Brain microvascular endothelial cell (primary cell): ENCODE measurements at regions not wholly inside any gene's neighbourhood (a gene's known extent, or its start where the extent isn't known, plus 50 kb on each side); places are given as distances from the start of the nearest gene placed in this dataset.

Experiments
- DNase-seq: peaks from one replicate; pipeline ENCODE4 v3.0.0-alpha.2; 2020
- H3K27ac ChIP-seq: fragments of 250-450 bp; sonication (Bioruptor Pico); 2 replicates; pipeline ENCODE4 v1.5.1; 2020; ENCODE audit warnings: mild to moderate bottlenecking, moderate library complexity
- H3K27me3 ChIP-seq: fragments of 250-450 bp; sonication (Bioruptor Pico); replicated peaks from 2 replicates; pipeline ENCODE4 v1.5.1; 2020; ENCODE audit warnings: mild to moderate bottlenecking
- H3K36me3 ChIP-seq: fragments of 250-450 bp; sonication (Bioruptor Pico); replicated peaks from 2 replicates; pipeline ENCODE4 v1.5.1; 2020; ENCODE audit warnings: mild to moderate bottlenecking
- H3K4me3 ChIP-seq: 2 replicates; pipeline ENCODE4 v1.5.1; 2011; ENCODE audit warnings: low read depth, mild to moderate bottlenecking, control low read depth, low read length, moderate library complexity
- CTCF ChIP-seq: IDR thresholded peaks from 2 replicates; pipeline ENCODE4 v1.5.1; 2011; ENCODE audit warnings: low read depth, mild to moderate bottlenecking, moderate library complexity, low read length, control low read depth, inconsistent platforms; ENCODE audit errors: missing control alignments
- in situ Hi-C: cut with HindIII; loops from 2 replicates; pipeline ENCODE4 v1.10.0; 2017; ENCODE audit warnings: low sequenced_read_pairs, low pct_ligation_motif_present

- H3K36me3 ChIP-seq = no peaks in the 10 kb centered on the region
- no peak overlapping the region for H3K27ac ChIP-seq
- no peak for TF ChIP-seq CTCF
- in situ Hi-C loops = no loop called here
- H3K4me3 ChIP-seq = no peak overlapping the region
- H3K27me3 ChIP-seq = no peaks in the 10 kb centered on the region
- no peak for DNase-seq
Observed at GRCh38 chr21:25297117-25297516, 310.2 kb downstream of the MRPL39 start.

GRCh38 chr21:25296252-25296651, 311.0 kb downstream of the MRPL39 start:
- TF ChIP-seq CTCF = no peak
- DNase-seq = no peak
- Histone ChIP-seq H3K4me3 (no peak overlapping the region), H3K27me3 (no peaks in the 10 kb centered on the region), H3K27ac (no peak overlapping the region), H3K36me3 (no peaks in the 10 kb centered on the region)
- in situ Hi-C loops = no loop called here

GRCh38 chr21:25292396-25292795, 314.9 kb downstream of the MRPL39 start:
- no peak for TF ChIP-seq CTCF
- no peak overlapping the region for H3K4me3 ChIP-seq
- no peaks in the 10 kb centered on the region for H3K36me3 ChIP-seq
- in situ Hi-C loops = no loop called here
- no peak overlapping the region for H3K27ac ChIP-seq
- H3K27me3 ChIP-seq = no peaks in the 10 kb centered on the region
- DNase-seq = no peak

GRCh38 chr21:25283720-25284119, 323.6 kb downstream of the MRPL39 start:
- H3K4me3 ChIP-seq = no peak overlapping the region
- H3K27me3 ChIP-seq = no peaks in the 10 kb centered on the region
- in situ Hi-C loops = no loop called here
- H3K36me3 ChIP-seq = no peaks in the 10 kb centered on the region
- H3K27ac ChIP-seq = no peak overlapping the region
- DNase-seq = peak; percentile 5
- TF ChIP-seq CTCF = peak; percentile 56

GRCh38 chr21:25281134-25281533, 326.1 kb downstream of the MRPL39 start:
- DNase-seq = no peak
- in situ Hi-C loops = no loop called here
- no peak for TF ChIP-seq CTCF

GRCh38 chr21:25280061-25280460, 327.2 kb downstream of the MRPL39 start:
- in situ Hi-C loops = no loop called here
- TF ChIP-seq CTCF = no peak
- Histone ChIP-seq H3K27ac (no peak overlapping the region), H3K27me3 (no peaks in the 10 kb centered on the region), H3K4me3 (no peak overlapping the region), H3K36me3 (no peaks in the 10 kb centered on the region)
- DNase-seq = no peak

More at GRCh38 chr21:25281134-25281533, 326.1 kb downstream of the MRPL39 start:
- H3K27me3 ChIP-seq = no peaks in the 10 kb centered on the region
- no peak overlapping the region for H3K4me3 ChIP-seq
- no peaks in the 10 kb centered on the region for H3K36me3 ChIP-seq
- no peak overlapping the region for H3K27ac ChIP-seq
